Astrocyte (in vitro differentiated cells and primary cell): ENCODE measurements at regions not wholly inside any gene's neighbourhood (a gene's known extent, or its start where the extent isn't known, plus 50 kb on each side); places are given as distances from the start of the nearest gene placed in this dataset.

Experiments
- DNase-seq: peaks from one replicate; pipeline ENCODE4 v3.0.0-alpha.2; 2010; ENCODE audit warnings: low read depth
- FAIRE-seq: peaks from 2 replicates; lab custom pipeline; 2011; peaks lifted over from hg19 to GRCh38; lab: Jason Lieb, UNC
- H2AFZ ChIP-seq: 2 replicates; pipeline ENCODE4 v1.6.0; 2012; ENCODE audit warnings: low read depth, low read length, inconsistent platforms
- H3K27ac ChIP-seq: 2 replicates; pipeline ENCODE4 v1.5.1; 2011; ENCODE audit warnings: low read depth, low read length, inconsistent platforms
- H3K27me3 ChIP-seq: 2 replicates; pipeline ENCODE4 v1.6.0; 2011; ENCODE audit warnings: low read length, inconsistent platforms; ENCODE audit not compliant: insufficient read depth
- H3K36me3 ChIP-seq: 2 replicates; pipeline ENCODE4 v1.5.1; 2011; ENCODE audit warnings: low read length, inconsistent platforms; ENCODE audit not compliant: insufficient read depth
- H3K4me1 ChIP-seq: 2 replicates; pipeline ENCODE4 v1.5.1; 2011; ENCODE audit warnings: low read length, inconsistent platforms; ENCODE audit not compliant: insufficient read depth
- H3K4me2 ChIP-seq: 2 replicates; pipeline ENCODE4 v1.6.0; 2012; ENCODE audit warnings: low read length, inconsistent platforms
- H3K4me3 ChIP-seq: 2 replicates; pipeline ENCODE4 v1.5.1; 2011; ENCODE audit warnings: low read depth, mild to moderate bottlenecking, low read length, inconsistent platforms; ENCODE audit not compliant: insufficient read depth
- H3K79me2 ChIP-seq: 2 replicates; pipeline ENCODE4 v1.6.0; 2012; ENCODE audit warnings: mild to moderate bottlenecking, low read length, inconsistent platforms; ENCODE audit not compliant: insufficient read depth
- H3K9ac ChIP-seq: 2 replicates; pipeline ENCODE4 v1.6.0; 2012; ENCODE audit warnings: mild to moderate bottlenecking, low read length, inconsistent platforms
- H3K9me3 ChIP-seq: 2 replicates; pipeline ENCODE4 v1.5.1; 2012; ENCODE audit warnings: low read depth, mild to moderate bottlenecking, low read length, inconsistent platforms; ENCODE audit not compliant: insufficient read depth
- H4K20me1 ChIP-seq: 2 replicates; pipeline ENCODE4 v1.6.0; 2012; ENCODE audit warnings: low read length, inconsistent platforms; ENCODE audit not compliant: insufficient read depth
- H3K27ac Mint-ChIP-seq: one replicate; pipeline ENCODE4 v1.8.0; 2021; ENCODE audit warnings: mild to moderate bottlenecking, mixed read lengths; ENCODE audit not compliant: unreplicated experiment
- H3K27me3 Mint-ChIP-seq: one replicate; pipeline ENCODE4 v1.8.0; 2021; ENCODE audit warnings: low read depth, mixed read lengths; ENCODE audit not compliant: unreplicated experiment
- H3K36me3 Mint-ChIP-seq: one replicate; pipeline ENCODE4 v1.8.0; 2021; ENCODE audit warnings: low read depth, mixed read lengths; ENCODE audit not compliant: unreplicated experiment
- H3K4me1 Mint-ChIP-seq: one replicate; pipeline ENCODE4 v1.8.0; 2021; ENCODE audit warnings: low read depth, mixed read lengths; ENCODE audit not compliant: unreplicated experiment
- H3K4me3 Mint-ChIP-seq: one replicate; pipeline ENCODE4 v1.8.0; 2021; ENCODE audit warnings: mild to moderate bottlenecking, moderate library complexity, mixed read lengths; ENCODE audit not compliant: unreplicated experiment
- H3K9me3 Mint-ChIP-seq: one replicate; pipeline ENCODE4 v1.8.0; 2021; ENCODE audit warnings: mild to moderate bottlenecking, mixed read lengths; ENCODE audit not compliant: unreplicated experiment
- EZH2 ChIP-seq: IDR thresholded peaks from 2 replicates; pipeline ENCODE4 v1.6.1; 2012; ENCODE audit warnings: mild to moderate bottlenecking, low read length, inconsistent platforms; ENCODE audit not compliant: insufficient read depth
- TF ChIP-seq, protein P1 (sequence below): IDR thresholded peaks from 2 replicates; pipeline ENCODE4 v1.5.1; 2011; ENCODE audit warnings: low read depth, mild to moderate bottlenecking, inconsistent platforms, low read length, moderate library complexity; ENCODE audit not compliant: insufficient read depth

DNA sequence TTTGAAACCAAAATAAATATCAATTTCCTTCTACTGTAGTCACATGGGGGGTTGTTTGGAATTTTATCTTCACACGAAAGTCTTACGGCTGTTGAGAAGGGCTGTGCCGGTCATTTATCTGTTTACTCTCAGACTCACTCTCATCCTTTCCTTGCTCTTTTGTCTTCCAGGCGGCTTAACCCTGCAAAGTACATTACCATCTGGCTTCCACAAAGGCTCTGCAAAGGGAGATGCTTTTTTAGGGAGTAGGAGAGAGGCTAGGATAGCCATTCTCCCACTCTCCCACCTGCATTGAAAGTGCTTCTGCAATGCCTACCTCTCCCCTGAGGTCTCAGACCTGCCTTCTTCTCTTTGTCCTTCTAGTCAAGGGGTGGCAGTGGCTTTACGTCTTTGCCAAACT is 247.6 kb downstream of the MEIS1 start:
- peaks cover 8% of the 10 kb centered on the region for H3K4me1 Mint-ChIP-seq
- no peaks in the 10 kb centered on the region for H3K9me3 Mint-ChIP-seq
- Histone ChIP-seq H4K20me1 (no peaks in the 10 kb centered on the region), H3K4me2 (no peak overlapping the region), H3K36me3 (no peaks in the 10 kb centered on the region), H2AFZ (no peak overlapping the region), H3K9me3 (no peaks in the 10 kb centered on the region), H3K79me2 (no peaks in the 10 kb centered on the region), H3K27ac (no peak overlapping the region), H3K9ac (no peak overlapping the region), H3K4me3 (no peak overlapping the region), H3K27me3 (no peaks in the 10 kb centered on the region), H3K4me1 (no peaks in the 10 kb centered on the region)
- TF ChIP-seq, protein P1, sequence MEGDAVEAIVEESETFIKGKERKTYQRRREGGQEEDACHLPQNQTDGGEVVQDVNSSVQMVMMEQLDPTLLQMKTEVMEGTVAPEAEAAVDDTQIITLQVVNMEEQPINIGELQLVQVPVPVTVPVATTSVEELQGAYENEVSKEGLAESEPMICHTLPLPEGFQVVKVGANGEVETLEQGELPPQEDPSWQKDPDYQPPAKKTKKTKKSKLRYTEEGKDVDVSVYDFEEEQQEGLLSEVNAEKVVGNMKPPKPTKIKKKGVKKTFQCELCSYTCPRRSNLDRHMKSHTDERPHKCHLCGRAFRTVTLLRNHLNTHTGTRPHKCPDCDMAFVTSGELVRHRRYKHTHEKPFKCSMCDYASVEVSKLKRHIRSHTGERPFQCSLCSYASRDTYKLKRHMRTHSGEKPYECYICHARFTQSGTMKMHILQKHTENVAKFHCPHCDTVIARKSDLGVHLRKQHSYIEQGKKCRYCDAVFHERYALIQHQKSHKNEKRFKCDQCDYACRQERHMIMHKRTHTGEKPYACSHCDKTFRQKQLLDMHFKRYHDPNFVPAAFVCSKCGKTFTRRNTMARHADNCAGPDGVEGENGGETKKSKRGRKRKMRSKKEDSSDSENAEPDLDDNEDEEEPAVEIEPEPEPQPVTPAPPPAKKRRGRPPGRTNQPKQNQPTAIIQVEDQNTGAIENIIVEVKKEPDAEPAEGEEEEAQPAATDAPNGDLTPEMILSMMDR = no peak
- DNase-seq = no peak
- FAIRE-seq = no peak
- no peak overlapping the region for H3K27ac Mint-ChIP-seq
- H3K4me3 Mint-ChIP-seq = no peak overlapping the region
- no peaks in the 10 kb centered on the region for H3K36me3 Mint-ChIP-seq
- H3K27me3 Mint-ChIP-seq = peaks cover 2% of the 10 kb centered on the region

DNA sequence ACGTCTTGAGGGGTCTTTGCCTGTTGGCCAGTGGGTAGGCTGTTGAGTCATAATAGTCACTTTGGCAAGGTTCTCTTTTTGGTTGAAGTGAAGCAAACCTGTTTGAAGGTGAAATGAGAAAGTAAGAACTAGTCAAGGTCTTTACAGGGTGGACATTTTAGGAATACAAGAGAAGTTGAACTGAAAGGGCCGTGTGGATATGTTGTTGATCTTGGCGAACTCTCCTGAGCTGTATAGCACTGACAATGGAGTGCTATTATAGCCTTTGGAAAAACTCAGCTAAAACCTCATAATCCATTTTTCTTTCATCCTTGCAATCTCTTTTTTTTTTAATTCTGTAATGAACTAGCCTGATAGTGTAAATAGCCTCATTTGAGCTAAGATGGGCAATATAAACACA is 248.1 kb downstream of the MEIS1 start:
- H3K4me3 ChIP-seq = no peak overlapping the region
- no peak overlapping the region for H3K27ac ChIP-seq
- FAIRE-seq (no peak), DNase-seq (no peak)
- no peaks in the 10 kb centered on the region for H3K9me3 ChIP-seq
- H3K36me3 ChIP-seq = no peaks in the 10 kb centered on the region
- H3K27me3 Mint-ChIP-seq = peaks cover 2% of the 10 kb centered on the region
- TF ChIP-seq, protein P1 = no peak
- no peak for TF ChIP-seq EZH2
- H3K4me1 ChIP-seq = no peaks in the 10 kb centered on the region
- H3K4me1 Mint-ChIP-seq = peaks cover 8% of the 10 kb centered on the region
- H3K79me2 ChIP-seq = no peaks in the 10 kb centered on the region
- H2AFZ ChIP-seq = no peak overlapping the region
- no peaks in the 10 kb centered on the region for H3K9me3 Mint-ChIP-seq
- H3K27me3 ChIP-seq = no peaks in the 10 kb centered on the region
- H4K20me1 ChIP-seq = no peaks in the 10 kb centered on the region
- no peaks in the 10 kb centered on the region for H3K36me3 Mint-ChIP-seq
- no peak overlapping the region for H3K27ac Mint-ChIP-seq
- H3K9ac ChIP-seq = no peak overlapping the region
- no peak overlapping the region for H3K4me3 Mint-ChIP-seq
- no peak overlapping the region for H3K4me2 ChIP-seq

DNA sequence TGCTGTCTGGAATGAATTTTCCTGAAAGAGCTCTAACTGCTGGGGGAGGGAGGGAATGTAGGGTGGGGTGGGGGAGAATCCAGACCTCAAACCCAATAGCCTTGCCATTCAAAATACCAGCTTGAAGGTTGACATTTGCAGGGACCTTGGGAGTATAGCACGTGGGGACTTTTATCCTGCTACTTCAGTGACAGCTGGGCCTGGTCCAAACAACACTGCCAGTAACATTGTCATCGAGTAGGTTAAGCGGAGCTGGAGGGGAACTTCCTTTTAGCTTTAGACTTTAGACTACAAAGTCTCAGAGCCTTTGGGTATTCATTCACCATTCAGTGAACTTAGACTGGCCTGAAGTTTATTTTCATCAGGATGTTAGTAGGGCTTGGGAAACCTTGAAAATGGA is 248.7 kb downstream of the MEIS1 start:
- H3K27ac Mint-ChIP-seq = no peak overlapping the region

More for the DNA sequence above, 248.7 kb downstream of the MEIS1 start:
- no peak overlapping the region for H3K4me3 ChIP-seq
- H3K9me3 Mint-ChIP-seq = no peaks in the 10 kb centered on the region
- no peak for DNase-seq
- no peaks in the 10 kb centered on the region for H3K36me3 ChIP-seq
- H3K4me2 ChIP-seq = no peak overlapping the region
- H3K27me3 ChIP-seq = no peaks in the 10 kb centered on the region
- H3K4me1 ChIP-seq = no peaks in the 10 kb centered on the region
- peaks cover 2% of the 10 kb centered on the region for H3K27me3 Mint-ChIP-seq
- TF ChIP-seq, protein P1 = no peak
- no peak for TF ChIP-seq EZH2
- no peaks in the 10 kb centered on the region for H3K79me2 ChIP-seq
- H3K9me3 ChIP-seq = no peaks in the 10 kb centered on the region
- no peak overlapping the region for H3K9ac ChIP-seq
- no peak overlapping the region for H2AFZ ChIP-seq
- H4K20me1 ChIP-seq = no peaks in the 10 kb centered on the region
- no peak for FAIRE-seq
- no peak overlapping the region for H3K27ac ChIP-seq
- H3K4me1 Mint-ChIP-seq = peaks cover 8% of the 10 kb centered on the region
- no peaks in the 10 kb centered on the region for H3K36me3 Mint-ChIP-seq
- no peak overlapping the region for H3K4me3 Mint-ChIP-seq
